ENCODE measurements at regions not wholly inside any gene's neighbourhood (a gene's known extent, or its start where the extent isn't known, plus 50 kb on each side); places are given as distances from the start of the nearest gene placed in this dataset.

- intact Hi-C loops (cut with DNase I): no loop called here
- Histone ChIP-seq H3K4me1 (ENCODE audit: control insufficient read depth in 2 of 3, insufficient read depth in 2 of 3, low read depth in 1 of 3, low read length in 3 of 3) (no peaks in the 10 kb centered on the region), H3K27ac (ENCODE audit: low read depth in 2 of 2, low read length in 2 of 2) (no peak overlapping the region), H3K27me3 (ENCODE audit: control insufficient read depth, insufficient read depth, low read length) (no peaks in the 10 kb centered on the region), H3K36me3 (ENCODE audit: control insufficient read depth in 2 of 3, insufficient read depth in 3 of 3, low read length in 3 of 3) (no peaks in the 10 kb centered on the region), H3K9ac (ENCODE audit: low read length in 3 of 3) (no peak overlapping the region), H3K9me3 (ENCODE audit: control insufficient read depth in 2 of 3, insufficient read depth in 1 of 3, low read length in 3 of 3) (no peaks in the 10 kb centered on the region), H3K4me3 (ENCODE audit: low read length in 3 of 3) (no peak overlapping the region)
- DNase-seq: no peak
- no peak for TF ChIP-seq CTCF (IDR thresholded peaks at IDR 0.05; ENCODE audit: borderline replicate concordance, extremely low read depth, insufficient read depth)
- no peak for FAIRE-seq
These were observed 114.2 kb downstream of the TES start for GRCh38 chr7:116324582-116324981.

- Histone ChIP-seq H3K4me1 (ENCODE audit: control insufficient read depth in 2 of 3, insufficient read depth in 2 of 3, low read depth in 1 of 3, low read length in 3 of 3) (no peaks in the 10 kb centered on the region), H3K36me3 (ENCODE audit: control insufficient read depth in 2 of 3, insufficient read depth in 3 of 3, low read length in 3 of 3) (no peaks in the 10 kb centered on the region), H3K27me3 (ENCODE audit: control insufficient read depth, insufficient read depth, low read length) (no peaks in the 10 kb centered on the region), H3K9ac (ENCODE audit: low read length in 3 of 3) (no peak overlapping the region), H3K9me3 (ENCODE audit: control insufficient read depth in 2 of 3, insufficient read depth in 1 of 3, low read length in 3 of 3) (no peaks in the 10 kb centered on the region), H3K4me3 (ENCODE audit: low read length in 3 of 3) (no peak overlapping the region), H3K27ac (ENCODE audit: low read depth in 2 of 2, low read length in 2 of 2) (no peak overlapping the region)
- FAIRE-seq: no peak
- DNase-seq: no peak
- no peak for TF ChIP-seq CTCF (IDR thresholded peaks at IDR 0.05; ENCODE audit: borderline replicate concordance, extremely low read depth, insufficient read depth)
- intact Hi-C loops (cut with DNase I): no loop called here
These were observed 115.2 kb downstream of the TES start for GRCh38 chr7:116325517-116325916.

GRCh38 chr7:116327135-116327534 is 116.8 kb downstream of the TES start:
- H3K27me3 ChIP-seq (ENCODE audit: control insufficient read depth, insufficient read depth, low read length): no peaks in the 10 kb centered on the region
- no peaks in the 10 kb centered on the region for H3K9me3 ChIP-seq (ENCODE audit: control insufficient read depth in 2 of 3, insufficient read depth in 1 of 3, low read length in 3 of 3)
- FAIRE-seq: no peak
- H3K9ac ChIP-seq (ENCODE audit: low read length in 3 of 3): no peak overlapping the region
- no peak for TF ChIP-seq CTCF (IDR thresholded peaks at IDR 0.05; ENCODE audit: borderline replicate concordance, extremely low read depth, insufficient read depth)
- no peak for DNase-seq
- H3K27ac ChIP-seq (ENCODE audit: low read depth in 2 of 2, low read length in 2 of 2): no peak overlapping the region
- no peaks in the 10 kb centered on the region for H3K36me3 ChIP-seq (ENCODE audit: control insufficient read depth in 2 of 3, insufficient read depth in 3 of 3, low read length in 3 of 3)
- intact Hi-C loops (cut with DNase I): no loop called here
- no peaks in the 10 kb centered on the region for H3K4me1 ChIP-seq (ENCODE audit: control insufficient read depth in 2 of 3, insufficient read depth in 2 of 3, low read depth in 1 of 3, low read length in 3 of 3)
- no peak overlapping the region for H3K4me3 ChIP-seq (ENCODE audit: low read length in 3 of 3)

GRCh38 chr7:116327752-116328151 is 117.4 kb downstream of the TES start:
- TF ChIP-seq CTCF (IDR thresholded peaks at IDR 0.05; ENCODE audit: borderline replicate concordance, extremely low read depth, insufficient read depth): no peak
- DNase-seq: no peak
- Histone ChIP-seq H3K36me3 (ENCODE audit: control insufficient read depth in 2 of 3, insufficient read depth in 3 of 3, low read length in 3 of 3) (no peaks in the 10 kb centered on the region), H3K9ac (ENCODE audit: low read length in 3 of 3) (no peak overlapping the region), H3K4me3 (ENCODE audit: low read length in 3 of 3) (no peak overlapping the region), H3K27me3 (ENCODE audit: control insufficient read depth, insufficient read depth, low read length) (no peaks in the 10 kb centered on the region), H3K4me1 (ENCODE audit: control insufficient read depth in 2 of 3, insufficient read depth in 2 of 3, low read depth in 1 of 3, low read length in 3 of 3) (no peaks in the 10 kb centered on the region), H3K9me3 (ENCODE audit: control insufficient read depth in 2 of 3, insufficient read depth in 1 of 3, low read length in 3 of 3) (no peaks in the 10 kb centered on the region), H3K27ac (ENCODE audit: low read depth in 2 of 2, low read length in 2 of 2) (peak overlapping the region in 1 of 2 donors; percentile 18)
- intact Hi-C loops (cut with DNase I): no loop called here
- FAIRE-seq: no peak
